HCT116 (cell line): ENCODE measurements at regions not wholly inside any gene's neighbourhood (a gene's known extent, or its start where the extent isn't known, plus 50 kb on each side); places are given as distances from the start of the nearest gene placed in this dataset.

Experiments used
- ATAC-seq: fragments of 200-7000 bp; cut with Tn5 transposase; 2 replicates; pipeline ENCODE4 v1.9.1; 2020; ENCODE audit warnings: mild to moderate bottlenecking, moderate library complexity
- BruUV-seq: library from RNA; stranded (reverse); fragments of 400-500 nt; replicated peaks from 2 replicates; lab custom pipeline; 2021; lab: Mats Ljungman, UMichigan
- CTCF ChIA-PET: fragments of 300-600 bp; sonication (Branson Sonifier 250); formaldehyde crosslinking; loops from one replicate; lab custom pipeline; 2021; ENCODE audit warnings: antibody characterized with exemption; lab: Charles Lee
- POLR2A ChIA-PET: fragments of 300-600, 350-600 bp; sonication (Branson Sonifier 250); formaldehyde crosslinking; loops from one replicate; lab custom pipeline; 2021; ENCODE audit warnings: antibody characterized with exemption; lab: Charles Lee
- RAD21 ChIA-PET, 2 experiments: fragments of 300-600 bp; sonication (Branson Sonifier 250); formaldehyde crosslinking; loops; one replicate each; lab custom pipeline; 2023; ENCODE audit warnings: low total read pairs in 2 of 2; ENCODE audit not compliant: uncharacterized antibody in 2 of 2, unreplicated experiment in 2 of 2, low non-redundant PET in 1 of 2; lab: Charles Lee
- DNase-seq: peaks from one replicate; pipeline ENCODE4 v3.0.0-alpha.2; 2010; ENCODE audit warnings: low read depth, low spot score
- H2AFZ ChIP-seq: fragments of 200-600 bp; shearing (Covaris generic), sonication (generic); 2 replicates; pipeline ENCODE4 v1.6.1; 2017; ENCODE audit warnings: low read depth, mixed run types, mixed read lengths, antibody characterized with exemption, low read length; ENCODE audit not compliant: poor library complexity, severe bottlenecking
- H3K27ac ChIP-seq: 2 replicates; pipeline ENCODE4 v1.5.1; 2012; ENCODE audit warnings: low read depth, low read length
- H3K27me3 ChIP-seq: fragments of 200-600 bp; sonication (generic); 2 replicates; pipeline ENCODE4 v1.6.1; 2016; ENCODE audit warnings: mixed run types, low read length, mixed read lengths; ENCODE audit not compliant: insufficient read depth
- H3K36me3 ChIP-seq, 2 experiments: fragments of 200-500 bp in 1 of 2; fragments of 200-600 bp in 1 of 2; sonication (Bioruptor generic) in 1 of 2; sonication (generic) in 1 of 2; 2 replicates each; pipeline versions ENCODE4 v1.5.1 to v1.6.1; 2014 to 2016; ENCODE audit warnings: low read length in 2 of 2, inconsistent platforms in 1 of 2, mixed read lengths in 1 of 2, mixed run types in 1 of 2; ENCODE audit not compliant: insufficient read depth in 2 of 2, control insufficient read depth in 1 of 2
- H3K4me1 ChIP-seq, 2 experiments: fragments of 200-600 bp in 1 of 2; sonication (generic) in 1 of 2; 2 replicates each; pipeline versions ENCODE4 v1.5.1 to v1.6.1; 2012 to 2017; ENCODE audit warnings: low read length in 2 of 2, inconsistent platforms in 1 of 2, mild to moderate bottlenecking in 1 of 2, mixed read lengths in 1 of 2, mixed run types in 1 of 2, moderate library complexity in 1 of 2; ENCODE audit not compliant: insufficient read depth in 2 of 2, control insufficient read depth in 1 of 2
- H3K4me2 ChIP-seq: fragments of 200-600 bp; sonication (generic); 2 replicates; pipeline ENCODE4 v1.6.1; 2017; ENCODE audit warnings: mixed run types, low read length, mixed read lengths
- H3K4me3 ChIP-seq, 2 experiments: fragments of 200-600 bp in 1 of 2; sonication (generic) in 1 of 2; replicated peaks in 1 of 2; 2 replicates each; pipeline ENCODE4 v1.5.1; 2011 to 2016; ENCODE audit warnings: low read length in 2 of 2, control low read depth in 1 of 2, low read depth in 1 of 2, mild to moderate bottlenecking in 1 of 2, mixed read lengths in 1 of 2, mixed run types in 1 of 2
- H3K79me2 ChIP-seq: fragments of 200-600 bp; sonication (generic); 2 replicates; pipeline ENCODE4 v1.6.1; 2017; ENCODE audit warnings: mild to moderate bottlenecking, mixed run types, low read length, moderate library complexity, mixed read lengths; ENCODE audit not compliant: insufficient read depth
- H3K9ac ChIP-seq: fragments of 200-600 bp; sonication (generic); 2 replicates; pipeline ENCODE4 v1.6.1; 2016; ENCODE audit warnings: low read length, mixed read lengths
- H3K9me2 ChIP-seq: fragments of 200-600 bp; sonication (generic), shearing (Covaris generic); 2 replicates; pipeline ENCODE4 v1.6.1; 2017; ENCODE audit warnings: mixed run types, mild to moderate bottlenecking, moderate library complexity; ENCODE audit not compliant: insufficient read depth
- H3K9me3 ChIP-seq, 2 experiments: fragments of 200-500 bp in 1 of 2; fragments of 200-600 bp in 1 of 2; sonication (Bioruptor generic) in 1 of 2; sonication (generic) in 1 of 2; 2 replicates each; pipeline ENCODE4 v1.6.1; 2014 to 2017; ENCODE audit warnings: low read length in 2 of 2, mixed read lengths in 2 of 2, inconsistent platforms in 1 of 2, low read depth in 1 of 2, mild to moderate bottlenecking in 1 of 2, mixed run types in 1 of 2, moderate library complexity in 1 of 2; ENCODE audit not compliant: control insufficient read depth in 1 of 2, insufficient read depth in 1 of 2
- H4K20me1 ChIP-seq: fragments of 200-600 bp; sonication (generic), shearing (Covaris generic); 2 replicates; pipeline ENCODE4 v1.6.1; 2017; ENCODE audit warnings: mixed run types, mild to moderate bottlenecking, moderate library complexity; ENCODE audit not compliant: insufficient read depth
- CEBPB ChIP-seq: IDR thresholded peaks from 2 replicates; pipeline ENCODE4 v1.6.1; 2012; ENCODE audit warnings: low read depth
- ELF1 ChIP-seq: IDR thresholded peaks from 2 replicates; pipeline ENCODE4 v1.6.1; 2012; ENCODE audit warnings: low read depth, borderline replicate concordance
- JUND ChIP-seq: IDR thresholded peaks from 2 replicates; pipeline ENCODE4 v1.6.1; 2012
- RAD21 ChIP-seq: IDR thresholded peaks from 2 replicates; pipeline ENCODE4 v1.6.1; 2012; ENCODE audit warnings: low read depth, mild to moderate bottlenecking
- REST ChIP-seq: IDR thresholded peaks from 2 replicates; pipeline ENCODE4 v1.6.1; 2012; ENCODE audit warnings: low read depth
- TCF7L2 ChIP-seq: IDR thresholded peaks from 2 replicates; pipeline ENCODE4 v1.7.0; 2011; ENCODE audit warnings: borderline replicate concordance, inconsistent platforms; ENCODE audit not compliant: insufficient read depth, insufficient read length; ENCODE audit errors: extremely low read depth
- intact Hi-C: fragments of 100-400 bp; cut with micrococcal nuclease; formaldehyde crosslinking; loops from 2 replicates; pipeline ENCODE4 v1.10.0; 2022
- TF ChIP-seq, protein P1 (sequence below): IDR thresholded peaks from 2 replicates; pipeline ENCODE4 v1.6.1; 2012
- TF ChIP-seq, protein P2 (sequence below): IDR thresholded peaks from 2 replicates; pipeline ENCODE4 v1.6.1; 2011; ENCODE audit warnings: mild to moderate bottlenecking, low read length, moderate library complexity; ENCODE audit not compliant: insufficient replicate concordance; ENCODE audit errors: extremely low read depth

DNA sequence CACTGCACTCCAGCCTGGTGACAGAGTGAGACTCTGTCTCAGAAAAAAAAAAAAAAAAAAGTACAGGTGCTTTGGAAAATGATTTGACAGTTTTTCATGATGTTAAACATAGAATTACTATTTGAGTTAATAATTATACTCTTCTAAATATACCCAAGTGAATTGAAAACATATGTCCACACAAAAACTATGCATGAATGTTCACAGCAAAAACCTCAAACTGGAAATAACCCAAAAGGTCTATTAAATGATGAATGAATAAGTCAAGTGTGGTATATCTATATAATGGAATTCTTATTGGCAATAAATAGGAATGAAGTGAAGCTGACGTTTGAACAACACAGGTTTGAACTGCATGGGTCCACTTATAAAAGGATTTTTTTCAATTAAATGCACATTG is 207.2 kb upstream of the DAB2 start:
- BruUV-seq = no TSS peak
- RAD21 ChIA-PET = no interaction called here
- POLR2A ChIA-PET = no interaction called here

GRCh38 chr5:39629946-39630345 is 205.2 kb upstream of the DAB2 start:
- Histone ChIP-seq H3K9me3 (no peaks in the 10 kb centered on the region), H3K4me3 (no peak overlapping the region), H2AFZ (no peak overlapping the region), H3K4me1 (peaks cover 5 to 8% of the 10 kb centered on the region in 2 experiments; a peak in 3 of 4 replicates), H3K9ac (no peak overlapping the region), H3K27ac (no peak overlapping the region), H3K36me3 (no peaks in the 10 kb centered on the region), H4K20me1 (no peaks in the 10 kb centered on the region), H3K9me2 (no peaks in the 10 kb centered on the region), H3K4me2 (no peak overlapping the region), H3K79me2 (no peaks in the 10 kb centered on the region), H3K27me3 (no peaks in the 10 kb centered on the region)
- POLR2A ChIA-PET = no interaction called here
- DNase-seq (no peak), ATAC-seq (no peak)
- CTCF ChIA-PET = no interaction called here
- BruUV-seq = no TSS peak
- intact Hi-C loops = no loop called here
- RAD21 ChIA-PET = no interaction called here
- TF ChIP-seq JUND (no peak), CEBPB (no peak), RAD21 (no peak), ELF1 (no peak), TCF7L2 (no peak), REST (no peak)
- TF ChIP-seq, protein P1, sequence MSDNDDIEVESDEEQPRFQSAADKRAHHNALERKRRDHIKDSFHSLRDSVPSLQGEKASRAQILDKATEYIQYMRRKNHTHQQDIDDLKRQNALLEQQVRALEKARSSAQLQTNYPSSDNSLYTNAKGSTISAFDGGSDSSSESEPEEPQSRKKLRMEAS = no peak

More for the DNA sequence above, 207.2 kb upstream of the DAB2 start:
- no peaks in the 10 kb centered on the region for H3K9me2 ChIP-seq
- H3K9ac ChIP-seq = no peak overlapping the region
- ATAC-seq (no peak), DNase-seq (no peak)
- no peak overlapping the region for H3K4me3 ChIP-seq
- H3K9me3 ChIP-seq = no peaks in the 10 kb centered on the region
- H3K27me3 ChIP-seq = no peaks in the 10 kb centered on the region
- H3K4me2 ChIP-seq = no peak overlapping the region
- H3K79me2 ChIP-seq = no peaks in the 10 kb centered on the region
- H3K36me3 ChIP-seq = no peaks in the 10 kb centered on the region
- no peaks in the 10 kb centered on the region for H3K4me1 ChIP-seq
- H3K27ac ChIP-seq = no peak overlapping the region
- TF ChIP-seq, protein P2, sequence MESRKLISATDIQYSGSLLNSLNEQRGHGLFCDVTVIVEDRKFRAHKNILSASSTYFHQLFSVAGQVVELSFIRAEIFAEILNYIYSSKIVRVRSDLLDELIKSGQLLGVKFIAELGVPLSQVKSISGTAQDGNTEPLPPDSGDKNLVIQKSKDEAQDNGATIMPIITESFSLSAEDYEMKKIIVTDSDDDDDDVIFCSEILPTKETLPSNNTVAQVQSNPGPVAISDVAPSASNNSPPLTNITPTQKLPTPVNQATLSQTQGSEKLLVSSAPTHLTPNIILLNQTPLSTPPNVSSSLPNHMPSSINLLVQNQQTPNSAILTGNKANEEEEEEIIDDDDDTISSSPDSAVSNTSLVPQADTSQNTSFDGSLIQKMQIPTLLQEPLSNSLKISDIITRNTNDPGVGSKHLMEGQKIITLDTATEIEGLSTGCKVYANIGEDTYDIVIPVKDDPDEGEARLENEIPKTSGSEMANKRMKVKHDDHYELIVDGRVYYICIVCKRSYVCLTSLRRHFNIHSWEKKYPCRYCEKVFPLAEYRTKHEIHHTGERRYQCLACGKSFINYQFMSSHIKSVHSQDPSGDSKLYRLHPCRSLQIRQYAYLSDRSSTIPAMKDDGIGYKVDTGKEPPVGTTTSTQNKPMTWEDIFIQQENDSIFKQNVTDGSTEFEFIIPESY = no peak
- H4K20me1 ChIP-seq = no peaks in the 10 kb centered on the region
- intact Hi-C loops = no loop called here
- no peak overlapping the region for H2AFZ ChIP-seq
- CTCF ChIA-PET = no interaction called here
